HG03175 (cell line): ENCODE measurements at regions not wholly inside any gene's neighbourhood (a gene's known extent, or its start where the extent isn't known, plus 50 kb on each side); places are given as distances from the start of the nearest gene placed in this dataset.
"Not testable (repeated sequence)": the region's sequence is repeated elsewhere in the genome, so short reads cannot be mapped to it uniquely, and the experiment has no call there.

ENCODE experiments used
- ATAC-seq: cut with Tn5 transposase; IDR thresholded peaks from one replicate; pipeline ENCODE4 v1.9.1; 2021; ENCODE audit warnings: mild to moderate bottlenecking, moderate library complexity; ENCODE audit not compliant: unreplicated experiment

GRCh38 chr6:155894262-155894661 lies 438.6 kb upstream of the NOX3 start:
- no peak for ATAC-seq

- no peak for ATAC-seq
Measured at GRCh38 chr6:155890409-155890808, 434.8 kb upstream of the NOX3 start.

- ATAC-seq = no peak
Measured at GRCh38 chr6:155889410-155889809, 433.8 kb upstream of the NOX3 start.

- ATAC-seq = no peak
Measured at GRCh38 chr6:155887421-155887820, 431.8 kb upstream of the NOX3 start.

- no peak for ATAC-seq
Measured at GRCh38 chr6:155883741-155884140, 428.1 kb upstream of the NOX3 start.

- ATAC-seq = no peak
Measured at GRCh38 chr6:155883334-155883731, 427.7 kb upstream of the NOX3 start.

- peak; percentile 83 for ATAC-seq
Measured at GRCh38 chr6:155882527-155883333, 427.1 kb upstream of the NOX3 start.

- peak; percentile 6 for ATAC-seq
Measured at GRCh38 chr6:155881826-155882526, 426.3 kb upstream of the NOX3 start.

- no peak for ATAC-seq
Measured at GRCh38 chr6:155880900-155881299, 425.3 kb upstream of the NOX3 start.

- ATAC-seq = no peak
Measured at GRCh38 chr6:155872961-155873360, 417.3 kb upstream of the NOX3 start.

GRCh38 chr6:155867682-155868081 lies 412.0 kb upstream of the NOX3 start:
- ATAC-seq = no peak

GRCh38 chr6:155866676-155867390 lies 411.2 kb upstream of the NOX3 start:
- not testable (repeated sequence) for ATAC-seq

- no peak for ATAC-seq
Measured at GRCh38 chr6:155861821-155862220, 406.2 kb upstream of the NOX3 start.

GRCh38 chr6:155858906-155859305 lies 403.3 kb upstream of the NOX3 start:
- ATAC-seq = not testable (repeated sequence)

- ATAC-seq = no peak
Measured at GRCh38 chr6:155854787-155855186, 399.1 kb upstream of the NOX3 start.

- no peak for ATAC-seq
Measured at GRCh38 chr6:155853011-155853410, 397.4 kb upstream of the NOX3 start.

- no peak for ATAC-seq
Measured at GRCh38 chr6:155850408-155850841, 394.8 kb upstream of the NOX3 start.

GRCh38 chr6:155847711-155848110 lies 392.1 kb upstream of the NOX3 start:
- no peak for ATAC-seq

GRCh38 chr6:155837474-155837873 lies 381.8 kb upstream of the NOX3 start:
- ATAC-seq = no peak

- no peak for ATAC-seq
Measured at GRCh38 chr6:155832596-155832995, 377.0 kb upstream of the NOX3 start.

- ATAC-seq = no peak
Measured at GRCh38 chr6:155830531-155830930, 374.9 kb upstream of the NOX3 start.

GRCh38 chr6:155829646-155830045 lies 374.0 kb upstream of the NOX3 start:
- no peak for ATAC-seq
